ENCODE measurements at regions not wholly inside any gene's neighbourhood (a gene's known extent, or its start where the extent isn't known, plus 50 kb on each side); places are given as distances from the start of the nearest gene placed in this dataset.

- 55% methylated on average over 5 of the region's 5 CpGs for WGBS (ENCODE audit: low lambda C conversion rate)
- no peak overlapping the region for H2AFZ ChIP-seq (ENCODE audit: low read depth)
- no peaks in the 10 kb centered on the region for H4K20me1 ChIP-seq (ENCODE audit: insufficient read depth)
- H3K36me3 ChIP-seq (replicated peaks in 1 of 2; ENCODE audit: control insufficient read depth in 1 of 2, insufficient read depth in 2 of 2, low read length in 1 of 2), result no peaks in the 10 kb centered on the region
- H3K27ac ChIP-seq (ENCODE audit: low read depth in 2 of 2, low read length in 1 of 2), result no peak overlapping the region
- H3F3A ChIP-seq (replicated peaks; ENCODE audit: insufficient read depth), result no peaks in the 10 kb centered on the region
- no peak for TF ChIP-seq TCF12 (IDR thresholded peaks at IDR 0.05)
- TF ChIP-seq, protein P1, sequence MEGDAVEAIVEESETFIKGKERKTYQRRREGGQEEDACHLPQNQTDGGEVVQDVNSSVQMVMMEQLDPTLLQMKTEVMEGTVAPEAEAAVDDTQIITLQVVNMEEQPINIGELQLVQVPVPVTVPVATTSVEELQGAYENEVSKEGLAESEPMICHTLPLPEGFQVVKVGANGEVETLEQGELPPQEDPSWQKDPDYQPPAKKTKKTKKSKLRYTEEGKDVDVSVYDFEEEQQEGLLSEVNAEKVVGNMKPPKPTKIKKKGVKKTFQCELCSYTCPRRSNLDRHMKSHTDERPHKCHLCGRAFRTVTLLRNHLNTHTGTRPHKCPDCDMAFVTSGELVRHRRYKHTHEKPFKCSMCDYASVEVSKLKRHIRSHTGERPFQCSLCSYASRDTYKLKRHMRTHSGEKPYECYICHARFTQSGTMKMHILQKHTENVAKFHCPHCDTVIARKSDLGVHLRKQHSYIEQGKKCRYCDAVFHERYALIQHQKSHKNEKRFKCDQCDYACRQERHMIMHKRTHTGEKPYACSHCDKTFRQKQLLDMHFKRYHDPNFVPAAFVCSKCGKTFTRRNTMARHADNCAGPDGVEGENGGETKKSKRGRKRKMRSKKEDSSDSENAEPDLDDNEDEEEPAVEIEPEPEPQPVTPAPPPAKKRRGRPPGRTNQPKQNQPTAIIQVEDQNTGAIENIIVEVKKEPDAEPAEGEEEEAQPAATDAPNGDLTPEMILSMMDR (IDR thresholded peaks at IDR 0.05), result no peak
- TF ChIP-seq RFX5 (IDR thresholded peaks at IDR 0.05; ENCODE audit: low read length), result no peak
- no peak for TF ChIP-seq POLR2AphosphoS5 (IDR thresholded peaks at IDR 0.05; ENCODE audit: low read depth, low read length)
- TF ChIP-seq EZH2phosphoT487 (IDR thresholded peaks at IDR 0.05; ENCODE audit: borderline replicate concordance, low read depth), result no peak
- no peak for TF ChIP-seq YY1 (IDR thresholded peaks at IDR 0.05; ENCODE audit: low read depth)
- TF ChIP-seq FOXJ3 (CRISPR knock-in tag; IDR thresholded peaks at IDR 0.05), result no peak
- TF ChIP-seq RAD21 (IDR thresholded peaks at IDR 0.05; ENCODE audit: low read length), result no peak
- H3K9ac ChIP-seq, result no peak overlapping the region
- CTCF ChIA-PET, result no interaction called here
- no peaks in the 10 kb centered on the region for H3K79me2 ChIP-seq (ENCODE audit: insufficient read depth)
- DNase-seq, result no peak
- POLR2A ChIA-PET, result no interaction called here
- H3K9me2 ChIP-seq, result no peaks in the 10 kb centered on the region
- no peaks in the 10 kb centered on the region for H3K27me3 ChIP-seq (ENCODE audit: insufficient read depth)
- no peaks in the 10 kb centered on the region for H3K9me3 ChIP-seq
- no peak overlapping the region for H3K4me2 ChIP-seq
- H3K4me3 ChIP-seq (ENCODE audit: low read depth in 2 of 2, low read length in 1 of 2), result no peak overlapping the region
- no peaks in the 10 kb centered on the region; a peak in 1 of 4 replicates for H3K4me1 ChIP-seq (ENCODE audit: control insufficient read depth in 1 of 2, insufficient read depth in 2 of 2, low read depth in 1 of 2, low read length in 1 of 2)
Measured at GRCh38 chr11:109526061-109526460, 104.1 kb downstream of the C11orf87 start.

DNA sequence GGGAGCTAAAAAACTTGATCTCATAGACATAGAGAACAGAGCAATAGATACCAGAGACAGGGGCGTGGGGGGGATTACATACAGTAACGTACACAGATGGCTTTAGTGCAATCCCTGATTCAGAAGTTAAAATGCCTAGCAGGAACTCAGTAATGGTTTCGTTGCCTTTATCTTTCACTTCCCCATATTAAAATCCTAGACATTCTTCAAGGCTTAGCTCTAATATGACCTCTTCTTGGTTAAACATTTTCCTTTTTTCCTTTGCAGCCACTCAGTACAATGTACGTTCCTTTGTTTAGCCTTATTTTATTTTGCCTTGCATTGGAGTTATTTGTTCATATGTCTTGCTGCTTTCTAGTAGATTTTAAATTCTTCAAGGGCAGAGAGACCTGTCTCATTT, 104.9 kb downstream of the C11orf87 start:
- Histone ChIP-seq H3K9me3 (no peaks in the 10 kb centered on the region), H2AFZ (ENCODE audit: low read depth) (no peak overlapping the region), H3K36me3 (replicated peaks in 1 of 2; ENCODE audit: control insufficient read depth in 1 of 2, insufficient read depth in 2 of 2, low read length in 1 of 2) (no peaks in the 10 kb centered on the region), H3K4me1 (ENCODE audit: control insufficient read depth in 1 of 2, insufficient read depth in 2 of 2, low read depth in 1 of 2, low read length in 1 of 2) (no peaks in the 10 kb centered on the region; a peak in 1 of 4 replicates), H3K79me2 (ENCODE audit: insufficient read depth) (no peaks in the 10 kb centered on the region), H3K4me3 (ENCODE audit: low read depth in 2 of 2, low read length in 1 of 2) (no peak overlapping the region), H3K27me3 (ENCODE audit: insufficient read depth) (no peaks in the 10 kb centered on the region), H3F3A (replicated peaks; ENCODE audit: insufficient read depth) (no peaks in the 10 kb centered on the region), H4K20me1 (ENCODE audit: insufficient read depth) (no peaks in the 10 kb centered on the region), H3K27ac (ENCODE audit: low read depth in 2 of 2, low read length in 1 of 2) (no peak overlapping the region; a peak in 1 of 4 replicates), H3K4me2 (no peak overlapping the region), H3K9ac (no peak overlapping the region), H3K9me2 (no peaks in the 10 kb centered on the region)
- POLR2A ChIA-PET, result no interaction called here
- DNase-seq, result no peak
- CTCF ChIA-PET, result no interaction called here
- 28% methylated on average over 4 of the region's 4 CpGs for WGBS (ENCODE audit: low lambda C conversion rate)
- TF ChIP-seq SMC3 (IDR thresholded peaks at IDR 0.05; ENCODE audit: low read depth, low read length) (no peak), FOSL2 (IDR thresholded peaks at IDR 0.05; ENCODE audit: borderline replicate concordance, low read depth) (no peak), TAF1 (IDR thresholded peaks at IDR 0.05; ENCODE audit: borderline replicate concordance, low read depth, low read length) (no peak), EZH2phosphoT487 (IDR thresholded peaks at IDR 0.05; ENCODE audit: borderline replicate concordance, low read depth) (no peak), RCOR1 (IDR thresholded peaks at IDR 0.05; ENCODE audit: low read length) (no peak), NFIC (IDR thresholded peaks at IDR 0.05; ENCODE audit: borderline replicate concordance) (no peak), GATA2 (CRISPR knock-in tag; IDR thresholded peaks at IDR 0.05) (no peak), FOXM1 (IDR thresholded peaks at IDR 0.05; ENCODE audit: low read depth) (no peak), TEAD4 (IDR thresholded peaks at IDR 0.05; ENCODE audit: borderline replicate concordance, insufficient read depth) (no peak), SIN3A (IDR thresholded peaks at IDR 0.05; ENCODE audit: borderline replicate concordance, low read depth, low read length) (no peak), POLR2AphosphoS5 (IDR thresholded peaks at IDR 0.05; ENCODE audit: low read depth, low read length) (no peak), FOXJ3 (CRISPR knock-in tag; IDR thresholded peaks at IDR 0.05) (no peak), RFX5 (IDR thresholded peaks at IDR 0.05; ENCODE audit: low read length) (no peak), GABPA (IDR thresholded peaks at IDR 0.05; ENCODE audit: low read depth) (no peak), EP300 (IDR thresholded peaks at IDR 0.05; ENCODE audit: borderline replicate concordance in 1 of 2, low read depth in 1 of 2, low read length in 1 of 2) (no peak)
- TF ChIP-seq, protein P2, sequence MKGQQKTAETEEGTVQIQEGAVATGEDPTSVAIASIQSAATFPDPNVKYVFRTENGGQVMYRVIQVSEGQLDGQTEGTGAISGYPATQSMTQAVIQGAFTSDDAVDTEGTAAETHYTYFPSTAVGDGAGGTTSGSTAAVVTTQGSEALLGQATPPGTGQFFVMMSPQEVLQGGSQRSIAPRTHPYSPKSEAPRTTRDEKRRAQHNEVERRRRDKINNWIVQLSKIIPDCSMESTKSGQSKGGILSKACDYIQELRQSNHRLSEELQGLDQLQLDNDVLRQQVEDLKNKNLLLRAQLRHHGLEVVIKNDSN (IDR thresholded peaks at IDR 0.05; ENCODE audit: borderline replicate concordance, low read depth), result no peak
- TF ChIP-seq, protein P1 (IDR thresholded peaks at IDR 0.05), result no peak
- TF ChIP-seq, protein P3, sequence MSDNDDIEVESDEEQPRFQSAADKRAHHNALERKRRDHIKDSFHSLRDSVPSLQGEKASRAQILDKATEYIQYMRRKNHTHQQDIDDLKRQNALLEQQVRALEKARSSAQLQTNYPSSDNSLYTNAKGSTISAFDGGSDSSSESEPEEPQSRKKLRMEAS (IDR thresholded peaks at IDR 0.05; ENCODE audit: low read depth), result no peak
- TF ChIP-seq, protein P4, sequence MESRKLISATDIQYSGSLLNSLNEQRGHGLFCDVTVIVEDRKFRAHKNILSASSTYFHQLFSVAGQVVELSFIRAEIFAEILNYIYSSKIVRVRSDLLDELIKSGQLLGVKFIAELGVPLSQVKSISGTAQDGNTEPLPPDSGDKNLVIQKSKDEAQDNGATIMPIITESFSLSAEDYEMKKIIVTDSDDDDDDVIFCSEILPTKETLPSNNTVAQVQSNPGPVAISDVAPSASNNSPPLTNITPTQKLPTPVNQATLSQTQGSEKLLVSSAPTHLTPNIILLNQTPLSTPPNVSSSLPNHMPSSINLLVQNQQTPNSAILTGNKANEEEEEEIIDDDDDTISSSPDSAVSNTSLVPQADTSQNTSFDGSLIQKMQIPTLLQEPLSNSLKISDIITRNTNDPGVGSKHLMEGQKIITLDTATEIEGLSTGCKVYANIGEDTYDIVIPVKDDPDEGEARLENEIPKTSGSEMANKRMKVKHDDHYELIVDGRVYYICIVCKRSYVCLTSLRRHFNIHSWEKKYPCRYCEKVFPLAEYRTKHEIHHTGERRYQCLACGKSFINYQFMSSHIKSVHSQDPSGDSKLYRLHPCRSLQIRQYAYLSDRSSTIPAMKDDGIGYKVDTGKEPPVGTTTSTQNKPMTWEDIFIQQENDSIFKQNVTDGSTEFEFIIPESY (IDR thresholded peaks at IDR 0.05; ENCODE audit: borderline replicate concordance, low read depth), result no peak

Data from SK-N-SH (cell line).